H1 (cell line): ENCODE measurements at regions not wholly inside any gene's neighbourhood (a gene's known extent, or its start where the extent isn't known, plus 50 kb on each side); places are given as distances from the start of the nearest gene placed in this dataset.

ENCODE experiments used
- CTCF ChIA-PET: fragments of 300-600 bp; sonication (Branson Sonifier 250); formaldehyde crosslinking; loops from one replicate; lab custom pipeline; 2021; ENCODE audit not compliant: partially characterized antibody; lab: Charles Lee
- POLR2A ChIA-PET: fragments of 300-600 bp; sonication (Branson Sonifier 250); formaldehyde crosslinking; loops from one replicate; lab custom pipeline; 2021; ENCODE audit warnings: inconsistent platforms; ENCODE audit not compliant: partially characterized antibody; lab: Charles Lee
- DNase-seq, 2 experiments: peaks; one replicate each; pipeline versions ENCODE4 v3.0.0 to v3.0.0-alpha.2; 2010 to 2022; ENCODE audit warnings: low spot score in 2 of 2, low read depth in 1 of 2, mixed read lengths in 1 of 2
- FAIRE-seq: peaks from 2 replicates; lab custom pipeline; 2011; peaks lifted over from hg19 to GRCh38; lab: Jason Lieb, UNC
- H2AFZ ChIP-seq: 2 replicates; pipeline ENCODE4 v1.8.1; 2012; ENCODE audit warnings: low read length, inconsistent platforms
- H2AK5ac ChIP-seq: 2 replicates; pipeline ENCODE4 v1.6.1; 2013; ENCODE audit warnings: low read depth, low read length
- H2BK120ac ChIP-seq: replicated peaks from 2 replicates; pipeline ENCODE3; 2013; ENCODE audit warnings: low read depth, low read length, inconsistent platforms
- H2BK12ac ChIP-seq: 2 replicates; pipeline ENCODE4 v1.6.1; 2013; ENCODE audit warnings: low read depth, low read length
- H2BK15ac ChIP-seq: 2 replicates; pipeline ENCODE4 v1.6.1; 2013; ENCODE audit warnings: low read length
- H2BK20ac ChIP-seq: 2 replicates; pipeline ENCODE4 v1.6.1; 2013; ENCODE audit warnings: low read length
- H2BK5ac ChIP-seq: 2 replicates; pipeline ENCODE4 v1.6.1; 2013; ENCODE audit warnings: low read depth, low read length
- H3K14ac ChIP-seq: 2 replicates; pipeline ENCODE4 v1.6.1; 2013; ENCODE audit warnings: inconsistent platforms; ENCODE audit not compliant: insufficient read length
- H3K18ac ChIP-seq: 2 replicates; pipeline ENCODE4 v1.6.1; 2013; ENCODE audit warnings: low read length; ENCODE audit errors: extremely low read depth
- H3K23ac ChIP-seq: 2 replicates; pipeline ENCODE4 v1.6.1; 2013; ENCODE audit warnings: inconsistent platforms; ENCODE audit not compliant: insufficient read length
- H3K23me2 ChIP-seq: 2 replicates; pipeline ENCODE4 v1.6.1; 2013; ENCODE audit warnings: low read depth, low read length
- H3K27ac ChIP-seq: 2 replicates; pipeline ENCODE4 v1.6.1; 2011; ENCODE audit warnings: low read depth, low read length, inconsistent platforms
- H3K27me3 ChIP-seq, 4 experiments: replicated peaks in 1 of 4; 1 replicate in 1 of 4; 2 replicates in 3 of 4; pipeline versions ENCODE4 v1.6.1 to v1.8.1; 2011 to 2013; ENCODE audit warnings: low read length in 3 of 4, mild to moderate bottlenecking in 3 of 4, inconsistent platforms in 2 of 4, mixed read lengths in 2 of 4, moderate library complexity in 1 of 4; ENCODE audit not compliant: control insufficient read depth in 3 of 4, insufficient read depth in 3 of 4; ENCODE audit errors: extremely low read depth in 1 of 4
- H3K36me3 ChIP-seq, 4 experiments: 2 replicates each; pipeline versions ENCODE4 v1.6.1 to v1.8.1; 2011 to 2013; ENCODE audit warnings: mild to moderate bottlenecking in 4 of 4, low read length in 3 of 4, moderate library complexity in 2 of 4, control low read depth in 1 of 4, inconsistent platforms in 1 of 4; ENCODE audit not compliant: insufficient read depth in 4 of 4, control insufficient read depth in 2 of 4
- H3K4ac ChIP-seq: replicated peaks from 2 replicates; pipeline ENCODE3; 2013; ENCODE audit warnings: low read length, low read depth, mixed read lengths, inconsistent platforms; ENCODE audit not compliant: insufficient read length
- H3K4me1 ChIP-seq, 4 experiments: replicated peaks in 1 of 4; 1 replicate in 1 of 4; 2 replicates in 3 of 4; pipeline versions ENCODE4 v1.6.1 to v1.8.1; 2011 to 2013; ENCODE audit warnings: low read length in 3 of 4, inconsistent platforms in 2 of 4, mixed read lengths in 1 of 4; ENCODE audit not compliant: insufficient read depth in 4 of 4, control insufficient read depth in 3 of 4
- H3K4me2 ChIP-seq, 2 experiments: 2 replicates each; pipeline versions ENCODE4 v1.6.1 to v1.8.1; 2011 to 2013; ENCODE audit warnings: low read depth in 2 of 2, low read length in 2 of 2, control low read depth in 1 of 2, inconsistent platforms in 1 of 2, mild to moderate bottlenecking in 1 of 2; ENCODE audit not compliant: insufficient read depth in 1 of 2
- H3K4me3 ChIP-seq, 4 experiments: fragments of 200-600, 300-600 bp in 1 of 4; sonication (generic), shearing (Covaris generic), sonication (Bioruptor Twin) in 1 of 4; 2 replicates each; pipeline versions ENCODE4 v1.5.1 to v1.8.1; 2011 to 2016; ENCODE audit warnings: low read length in 4 of 4, low read depth in 3 of 4, control low read depth in 2 of 4, inconsistent platforms in 2 of 4, mild to moderate bottlenecking in 2 of 4, mixed read lengths in 1 of 4, moderate library complexity in 1 of 4; ENCODE audit not compliant: insufficient read depth in 2 of 4; ENCODE audit errors: extremely low read depth in 1 of 4
- H3K56ac ChIP-seq: replicated peaks from 2 replicates; pipeline ENCODE3; 2013; ENCODE audit warnings: low read depth, mild to moderate bottlenecking, mixed read lengths, low read length, inconsistent platforms; ENCODE audit not compliant: insufficient read length
- H3K79me1 ChIP-seq: 2 replicates; pipeline ENCODE4 v1.6.1; 2013; ENCODE audit warnings: low read depth, low read length, control low read depth
- H3K79me2 ChIP-seq, 2 experiments: 2 replicates each; pipeline versions ENCODE4 v1.6.1 to v1.8.1; 2012 to 2013; ENCODE audit warnings: low read length in 2 of 2, mild to moderate bottlenecking in 2 of 2, inconsistent platforms in 1 of 2; ENCODE audit not compliant: insufficient read depth in 2 of 2, control insufficient read depth in 1 of 2
- H3K9ac ChIP-seq, 4 experiments: replicated peaks in 1 of 4; 1 replicate in 1 of 4; 2 replicates in 3 of 4; pipeline versions ENCODE4 v1.6.1 to v1.8.1; 2011 to 2013; ENCODE audit warnings: low read depth in 3 of 4, low read length in 3 of 4, control low read depth in 2 of 4, mild to moderate bottlenecking in 2 of 4, moderate library complexity in 2 of 4, inconsistent platforms in 1 of 4; ENCODE audit errors: extremely low read depth in 1 of 4
- H3K9me3 ChIP-seq, 2 experiments: 2 replicates each; pipeline versions ENCODE4 v1.6.1 to v1.8.1; 2012 to 2013; ENCODE audit warnings: mild to moderate bottlenecking in 2 of 2, moderate library complexity in 2 of 2, control low read depth in 1 of 2, inconsistent platforms in 1 of 2, low read depth in 1 of 2, low read length in 1 of 2, mixed read lengths in 1 of 2; ENCODE audit not compliant: insufficient read depth in 2 of 2
- H4K20me1 ChIP-seq, 2 experiments: replicated peaks in 1 of 2; 2 replicates each; pipeline versions ENCODE3 to v1.8.1; 2011 to 2013; ENCODE audit warnings: inconsistent platforms in 2 of 2, low read length in 2 of 2, mild to moderate bottlenecking in 1 of 2; ENCODE audit not compliant: insufficient read depth in 2 of 2, control insufficient read depth in 1 of 2
- H4K5ac ChIP-seq: 2 replicates; pipeline ENCODE4 v1.6.1; 2013; ENCODE audit warnings: low read length, low read depth, mixed read lengths, inconsistent platforms; ENCODE audit not compliant: insufficient read length
- H4K8ac ChIP-seq: 2 replicates; pipeline ENCODE4 v1.8.0; 2013; ENCODE audit warnings: mild to moderate bottlenecking, moderate library complexity, low read length, inconsistent platforms; ENCODE audit not compliant: insufficient read depth; ENCODE audit errors: extremely low read depth
- H4K91ac ChIP-seq: replicated peaks from 2 replicates; pipeline ENCODE3; 2013; ENCODE audit warnings: low read length, mixed read lengths, inconsistent platforms; ENCODE audit not compliant: insufficient read length
- BACH1 ChIP-seq: IDR thresholded peaks from 2 replicates; pipeline ENCODE4 v1.6.1; 2012; ENCODE audit warnings: low read length, improper control_type of control experiment
- CBX8 ChIP-seq: fragments of 300-800, 300-1000 bp; sonication (generic); IDR thresholded peaks from 2 replicates; pipeline ENCODE4 v1.7.1; 2016; ENCODE audit warnings: low read depth, low read length, borderline replicate concordance
- EGR1 ChIP-seq: IDR thresholded peaks from 2 replicates; pipeline ENCODE4 v1.6.1; 2011; ENCODE audit warnings: low read depth, low read length, borderline replicate concordance
- EP300 ChIP-seq, 2 experiments: IDR thresholded peaks; 1 replicate in 1 of 2; 2 replicates in 1 of 2; pipeline ENCODE4 v1.6.1; 2011 to 2012; ENCODE audit warnings: low read depth in 2 of 2, low read length in 2 of 2, mild to moderate bottlenecking in 2 of 2, borderline replicate concordance in 1 of 2, inconsistent platforms in 1 of 2, moderate library complexity in 1 of 2
- FOSL1 ChIP-seq: IDR thresholded peaks from 2 replicates; pipeline ENCODE4 v1.6.1; 2011; ENCODE audit warnings: mild to moderate bottlenecking, low read depth, low read length, moderate library complexity; ENCODE audit not compliant: insufficient read depth
- KDM1A ChIP-seq: fragments of 200-600, 300-600 bp; sonication (generic); IDR thresholded peaks from 2 replicates; pipeline ENCODE4 v1.7.1; 2016; ENCODE audit warnings: mild to moderate bottlenecking, low read length, borderline replicate concordance
- PHF8 ChIP-seq: fragments of 200-600 bp; sonication (generic); conservative IDR thresholded peaks from 2 replicates; pipeline ENCODE4 v1.7.1; 2012; ENCODE audit warnings: low read depth, mild to moderate bottlenecking, inconsistent platforms, low read length, moderate library complexity
- RFX5 ChIP-seq: IDR thresholded peaks from 2 replicates; pipeline ENCODE4 v1.6.1; 2011; ENCODE audit warnings: low read depth, low read length, improper control_type of control experiment, borderline replicate concordance
- RNF2 ChIP-seq: fragments of 200-900, 300-1000 bp; sonication (generic); IDR thresholded peaks from 2 replicates; pipeline ENCODE4 v1.7.1; 2016; ENCODE audit warnings: borderline replicate concordance, low read depth, mild to moderate bottlenecking, antibody characterized with exemption, low read length; ENCODE audit not compliant: poor library complexity, severe bottlenecking; ENCODE audit errors: missing control alignments
- SIRT6 ChIP-seq: IDR thresholded peaks from one replicate; pipeline ENCODE4 v1.7.1; 2012; ENCODE audit warnings: low read length, inconsistent platforms
- SP1 ChIP-seq: IDR thresholded peaks from 2 replicates; pipeline ENCODE4 v1.6.1; 2011; ENCODE audit warnings: low read depth, low read length
- SP4 ChIP-seq: IDR thresholded peaks from 2 replicates; pipeline ENCODE4 v1.6.1; 2012; ENCODE audit warnings: low read length, inconsistent platforms
- WGBS, 2 experiments: shearing (Covaris generic) in 1 of 2; methylation state at CpG; one replicate each; pipeline versions ENCODE4 v1.1.6 to v1.1.7; 2013 to 2015; ENCODE audit warnings: low lambda C conversion rate in 2 of 2, mixed read lengths in 2 of 2, inconsistent platforms in 1 of 2, low coverage in 1 of 2, missing lambda C conversion rate in 1 of 2; ENCODE audit not compliant: insufficient replicate concordance in 2 of 2, insufficient coverage in 1 of 2, insufficient read length in 1 of 2; ENCODE audit errors: extremely low coverage in 1 of 2, missing lambda C conversion rate in 1 of 2; 5-methylcytosine and 5-hydroxymethylcytosine counted together
- TF ChIP-seq, protein P1 (sequence below): IDR thresholded peaks from 2 replicates; pipeline ENCODE4 v1.6.1; 2012; ENCODE audit warnings: low read length, inconsistent platforms

DNA sequence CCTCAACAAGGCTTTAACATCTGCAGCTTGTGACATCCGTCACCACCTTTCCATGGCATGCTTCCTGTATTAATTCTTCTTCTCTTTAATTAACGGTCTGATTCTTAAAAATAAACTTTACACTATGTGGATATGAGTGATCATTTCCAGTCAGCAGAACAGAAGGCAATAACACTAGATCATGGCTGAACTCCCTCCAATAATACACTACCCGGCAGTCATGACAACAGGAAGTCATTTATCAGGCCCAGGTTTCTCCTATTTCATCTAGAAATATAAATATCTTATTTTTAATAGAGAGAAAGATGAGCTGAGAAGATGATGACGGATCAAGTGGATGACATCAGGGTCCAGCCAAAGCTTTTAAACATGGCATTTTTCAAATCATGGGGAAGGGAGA is 792.2 kb downstream of the SLC4A3 start:
- H2BK15ac ChIP-seq: no peak overlapping the region
- H3K79me1 ChIP-seq: no peaks in the 10 kb centered on the region
- no peak overlapping the region for H2BK120ac ChIP-seq
- H3K4me3 ChIP-seq: no peak overlapping the region
- no peaks in the 10 kb centered on the region for H3K23me2 ChIP-seq
- H3K4me1 ChIP-seq: peaks cover 0 to 5% (median 0%) of the 10 kb centered on the region in 4 experiments; a peak in 2 of 7 replicates
- H4K5ac ChIP-seq: no peak overlapping the region
- no peak for DNase-seq
- H3K36me3 ChIP-seq: no peaks in the 10 kb centered on the region; a peak in 2 of 8 replicates
- FAIRE-seq: no peak
- no peak overlapping the region for H4K91ac ChIP-seq
- H2AK5ac ChIP-seq: no peak overlapping the region
- no peak overlapping the region for H2AFZ ChIP-seq
- H3K18ac ChIP-seq: no peak overlapping the region
- no peak overlapping the region for H2BK5ac ChIP-seq
- no peak overlapping the region for H3K23ac ChIP-seq
- H4K8ac ChIP-seq: no peak overlapping the region
- no peak overlapping the region for H3K56ac ChIP-seq
- no peak overlapping the region for H2BK12ac ChIP-seq
- H3K14ac ChIP-seq: no peak overlapping the region
- H3K9ac ChIP-seq: no peak overlapping the region
- H3K4ac ChIP-seq: no peak overlapping the region
- no peaks in the 10 kb centered on the region for H4K20me1 ChIP-seq
- H3K9me3 ChIP-seq: no peaks in the 10 kb centered on the region; a peak in 1 of 4 replicates
- H3K27me3 ChIP-seq: no peaks in the 10 kb centered on the region
- no peaks in the 10 kb centered on the region for H3K79me2 ChIP-seq
- 87% methylated on average over 4 of the region's 4 CpGs; no CpG with 5 or more reads in 1 of the 2 experiments for WGBS, 2 experiments
- ChIA-PET CTCF (interaction anchor here (1.1 kb wide), 1 partner anchor 9 kb away, joined by 3 read pairs; no protein-coding TSS in a partner anchor), POLR2A (no interaction called here)
- H2BK20ac ChIP-seq: no peak overlapping the region
- no peak overlapping the region for H3K27ac ChIP-seq
- H3K4me2 ChIP-seq: no peak overlapping the region
- TF ChIP-seq SP1 (no peak), CBX8 (no peak), SIRT6 (no peak), SP4 (no peak), FOSL1 (no peak), PHF8 (no peak), EP300 (IDR thresholded peaks at IDR 0.05; ENCODE audit: borderline replicate concordance in 1 of 2, low read depth in 2 of 2, low read length in 2 of 2) (no peak), EGR1 (no peak), KDM1A (no peak), RFX5 (no peak), RNF2 (no peak), BACH1 (no peak)
- TF ChIP-seq, protein P1, sequence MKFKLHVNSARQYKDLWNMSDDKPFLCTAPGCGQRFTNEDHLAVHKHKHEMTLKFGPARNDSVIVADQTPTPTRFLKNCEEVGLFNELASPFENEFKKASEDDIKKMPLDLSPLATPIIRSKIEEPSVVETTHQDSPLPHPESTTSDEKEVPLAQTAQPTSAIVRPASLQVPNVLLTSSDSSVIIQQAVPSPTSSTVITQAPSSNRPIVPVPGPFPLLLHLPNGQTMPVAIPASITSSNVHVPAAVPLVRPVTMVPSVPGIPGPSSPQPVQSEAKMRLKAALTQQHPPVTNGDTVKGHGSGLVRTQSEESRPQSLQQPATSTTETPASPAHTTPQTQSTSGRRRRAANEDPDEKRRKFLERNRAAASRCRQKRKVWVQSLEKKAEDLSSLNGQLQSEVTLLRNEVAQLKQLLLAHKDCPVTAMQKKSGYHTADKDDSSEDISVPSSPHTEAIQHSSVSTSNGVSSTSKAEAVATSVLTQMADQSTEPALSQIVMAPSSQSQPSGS: no peak
